IMR-90 (cell line): ENCODE measurements at regions not wholly inside any gene's neighbourhood (a gene's known extent, or its start where the extent isn't known, plus 50 kb on each side); places are given as distances from the start of the nearest gene placed in this dataset.

ENCODE experiments used
- ATAC-seq: fragments of 200-7000 bp; cut with Tn5 transposase; 2 replicates; pipeline ENCODE4 v1.9.1; 2020; ENCODE audit warnings: low read depth, mild to moderate bottlenecking, moderate library complexity
- BruUV-seq: library from RNA; stranded (reverse); fragments of 400-500 nt; replicated peaks from 2 replicates; lab custom pipeline; 2021; lab: Mats Ljungman, UMichigan
- CTCF ChIA-PET: fragments of 300-600 bp; formaldehyde crosslinking; extraction: SDS; loops from one replicate; lab custom pipeline; 2021; ENCODE audit warnings: antibody characterized with exemption; lab: Yijun Ruan, JAX
- POLR2A ChIA-PET: fragments of 300-600 bp; sonication (Branson Sonifier 250); formaldehyde crosslinking; loops from one replicate; lab custom pipeline; 2022; ENCODE audit warnings: antibody characterized with exemption; ENCODE audit not compliant: unreplicated experiment; lab: Charles Lee
- DNase-seq: peaks from one replicate; pipeline ENCODE4 v3.0.0; 2013
- H2AFZ ChIP-seq: replicated peaks from 2 replicates; pipeline ENCODE3; 2013; ENCODE audit warnings: low read length, mild to moderate bottlenecking; ENCODE audit not compliant: poor library complexity
- H2AK5ac ChIP-seq: 2 replicates; pipeline ENCODE4 v1.6.1; 2013; ENCODE audit warnings: low read depth, low read length, inconsistent platforms
- H2AK9ac ChIP-seq: replicated peaks from 2 replicates; pipeline ENCODE3; 2013; ENCODE audit warnings: mild to moderate bottlenecking, low read depth, low read length, moderate library complexity; ENCODE audit not compliant: poor library complexity
- H2BK120ac ChIP-seq: 2 replicates; pipeline ENCODE4 v1.6.1; 2013; ENCODE audit warnings: low read depth, low read length, inconsistent platforms
- H2BK15ac ChIP-seq: 3 replicates; pipeline ENCODE4 v1.6.1; 2013; ENCODE audit warnings: low read depth, low read length, inconsistent platforms
- H2BK20ac ChIP-seq: 2 replicates; pipeline ENCODE4 v1.6.1; 2013; ENCODE audit warnings: low read depth, mild to moderate bottlenecking, inconsistent platforms, low read length, moderate library complexity
- H2BK5ac ChIP-seq: 2 replicates; pipeline ENCODE4 v1.6.1; 2013; ENCODE audit warnings: mild to moderate bottlenecking, low read depth, low read length, inconsistent platforms; ENCODE audit not compliant: poor library complexity, severe bottlenecking
- H3K14ac ChIP-seq: replicated peaks from 2 replicates; pipeline ENCODE4 v1.6.1; 2013; ENCODE audit warnings: low read depth, low read length, inconsistent platforms
- H3K18ac ChIP-seq: 2 replicates; pipeline ENCODE4 v1.6.1; 2013; ENCODE audit warnings: low read depth, low read length, control low read depth
- H3K23ac ChIP-seq: 2 replicates; pipeline ENCODE4 v1.6.1; 2013; ENCODE audit warnings: low read depth, low read length, inconsistent platforms
- H3K27ac ChIP-seq: 2 replicates; pipeline ENCODE4 v1.5.1; 2013; ENCODE audit warnings: mild to moderate bottlenecking, control low read depth, low read length; ENCODE audit not compliant: insufficient read depth
- H3K27me3 ChIP-seq: 2 replicates; pipeline ENCODE4 v1.6.1; 2013; ENCODE audit warnings: low read length; ENCODE audit not compliant: control insufficient read depth, insufficient read depth
- H3K36me3 ChIP-seq: 2 replicates; pipeline ENCODE4 v1.6.1; 2013; ENCODE audit warnings: low read length, mixed read lengths; ENCODE audit not compliant: control insufficient read depth, insufficient read depth
- H3K4ac ChIP-seq: 2 replicates; pipeline ENCODE4 v1.6.1; 2013; ENCODE audit warnings: low read depth, low read length, inconsistent platforms
- H3K4me1 ChIP-seq: 2 replicates; pipeline ENCODE4 v1.6.1; 2013; ENCODE audit warnings: low read length, mixed read lengths; ENCODE audit not compliant: control insufficient read depth, insufficient read depth
- H3K4me2 ChIP-seq: 2 replicates; pipeline ENCODE4 v1.6.1; 2013; ENCODE audit warnings: low read depth, mild to moderate bottlenecking, control low read depth, low read length, moderate library complexity
- H3K4me3 ChIP-seq: 2 replicates; pipeline ENCODE4 v1.5.1; 2013; ENCODE audit warnings: low read depth, mild to moderate bottlenecking, control low read depth, low read length, moderate library complexity; ENCODE audit not compliant: insufficient read depth
- H3K56ac ChIP-seq: 2 replicates; pipeline ENCODE4 v1.6.1; 2013; ENCODE audit warnings: low read length, inconsistent platforms; ENCODE audit not compliant: insufficient read depth; ENCODE audit errors: extremely low read depth
- H3K79me1 ChIP-seq, 2 experiments: 2 replicates each; pipeline ENCODE4 v1.6.1; 2013; ENCODE audit warnings: low read length in 2 of 2, inconsistent platforms in 1 of 2, low read depth in 1 of 2
- H3K9ac ChIP-seq: 2 replicates; pipeline ENCODE4 v1.6.1; 2013; ENCODE audit warnings: low read depth, low read length, control low read depth
- H3K9me1 ChIP-seq: 2 replicates; pipeline ENCODE4 v1.6.1; 2013; ENCODE audit warnings: low read length, inconsistent platforms; ENCODE audit not compliant: insufficient read depth
- H3K9me3 ChIP-seq: 2 replicates; pipeline ENCODE4 v1.6.1; 2013; ENCODE audit warnings: low read length; ENCODE audit not compliant: control insufficient read depth, insufficient read depth
- H4K20me1 ChIP-seq: 2 replicates; pipeline ENCODE4 v1.6.1; 2013; ENCODE audit warnings: low read length, inconsistent platforms; ENCODE audit not compliant: insufficient read depth
- H4K5ac ChIP-seq: 2 replicates; pipeline ENCODE4 v1.6.1; 2013; ENCODE audit warnings: mild to moderate bottlenecking, low read depth, low read length, control low read depth
- H4K8ac ChIP-seq, 2 experiments: 2 replicates each; pipeline ENCODE4 v1.6.1; 2013; ENCODE audit warnings: low read depth in 2 of 2, low read length in 2 of 2, control low read depth in 1 of 2, inconsistent platforms in 1 of 2
- H4K91ac ChIP-seq: 2 replicates; pipeline ENCODE4 v1.6.1; 2013; ENCODE audit warnings: low read depth, low read length, inconsistent platforms; ENCODE audit not compliant: insufficient read depth
- MAZ ChIP-seq: IDR thresholded peaks from 2 replicates; pipeline ENCODE4 v1.6.1; 2012; ENCODE audit warnings: low read depth, mild to moderate bottlenecking, low read length, improper control_type of control experiment, moderate library complexity, borderline replicate concordance
- NFE2L2 ChIP-seq: fragments of 150-350 bp; IDR thresholded peaks from 2 replicates; pipeline ENCODE4 v1.6.1; 2016; ENCODE audit warnings: low read depth, mild to moderate bottlenecking, low read length
- POLR2A ChIP-seq: IDR thresholded peaks from 2 replicates; pipeline ENCODE4 v1.6.1; 2012; ENCODE audit warnings: mild to moderate bottlenecking, low read depth, low read length
- RAD21 ChIP-seq: IDR thresholded peaks from 2 replicates; pipeline ENCODE4 v1.6.1; 2012; ENCODE audit warnings: low read length, improper control_type of control experiment
- RCOR1 ChIP-seq: IDR thresholded peaks from 2 replicates; pipeline ENCODE4 v1.6.1; 2012; ENCODE audit warnings: mild to moderate bottlenecking, low read length, improper control_type of control experiment; ENCODE audit not compliant: insufficient replicate concordance
- RFX5 ChIP-seq: IDR thresholded peaks from 2 replicates; pipeline ENCODE4 v1.8.0; 2012; ENCODE audit warnings: low read depth, mild to moderate bottlenecking, low read length, moderate library complexity
- WGBS, 2 experiments: methylation state at CpG; one replicate each; pipeline versions ENCODE4 v1.1.5 to v1.1.7; 2013; ENCODE audit warnings: missing lambda C conversion rate in 2 of 2; ENCODE audit not compliant: insufficient read length in 1 of 2; ENCODE audit errors: extremely low coverage in 2 of 2; 5-methylcytosine and 5-hydroxymethylcytosine counted together
- dilution Hi-C: fragments of 300-500 bp; cut with HindIII; formaldehyde crosslinking; loops from one replicate; pipeline ENCODE4 v1.14.3; 2018; ENCODE audit warnings: low sequenced_read_pairs; ENCODE audit not compliant: unreplicated experiment
- in situ Hi-C: fragments of 300-500 bp; cut with MboI; formaldehyde crosslinking; loops from 3 replicates; pipeline ENCODE4 v1.14.3; 2019; ENCODE audit warnings: low sequenced_read_pairs, inconsistent platforms, mixed read lengths
- intact Hi-C: fragments of 100-400 bp; cut with micrococcal nuclease; formaldehyde crosslinking; loops from 2 replicates; pipeline ENCODE4 v1.10.0; 2022
- TF ChIP-seq, protein P1 (sequence below): fragments of 150-350 bp; IDR thresholded peaks from 2 replicates; pipeline ENCODE4 v1.6.1; 2016; ENCODE audit warnings: low read depth, mild to moderate bottlenecking, low read length, moderate library complexity, borderline replicate concordance

DNA sequence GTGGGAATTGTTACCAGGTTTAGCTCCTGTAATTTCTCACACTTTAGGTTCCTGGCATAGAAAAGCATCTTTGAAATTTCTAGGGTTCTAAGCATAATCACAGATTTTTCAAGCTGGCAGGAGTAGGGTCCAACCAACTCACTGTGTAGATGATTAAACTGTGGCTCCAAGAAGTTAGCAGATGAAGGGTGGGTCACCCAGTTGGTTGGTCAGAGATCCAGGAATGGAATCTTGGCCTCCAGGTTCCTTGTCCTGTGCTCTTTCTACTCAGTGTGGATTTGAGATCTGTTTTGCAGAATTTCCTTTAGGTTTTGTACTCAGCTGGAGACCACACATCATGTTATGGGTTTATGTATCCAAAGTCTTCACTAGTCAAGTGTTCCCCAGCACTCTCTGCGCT is 90.3 kb upstream of the MAML3 start:
- 100% methylated on average over 1 of the region's 1 CpG; no CpG with 5 or more reads in 1 of the 2 experiments for WGBS, 2 experiments
- no TSS peak for BruUV-seq
- H3K9me3 ChIP-seq = no peaks in the 10 kb centered on the region
- H3K9me1 ChIP-seq = peaks cover 8% of the 10 kb centered on the region
- no peak overlapping the region for H3K4me2 ChIP-seq
- no peak overlapping the region for H2BK5ac ChIP-seq
- H3K79me1 ChIP-seq = no peaks in the 10 kb centered on the region
- DNase-seq (no peak), ATAC-seq (no peak)
- no peak overlapping the region for H2AK5ac ChIP-seq
- TF ChIP-seq, protein P1, sequence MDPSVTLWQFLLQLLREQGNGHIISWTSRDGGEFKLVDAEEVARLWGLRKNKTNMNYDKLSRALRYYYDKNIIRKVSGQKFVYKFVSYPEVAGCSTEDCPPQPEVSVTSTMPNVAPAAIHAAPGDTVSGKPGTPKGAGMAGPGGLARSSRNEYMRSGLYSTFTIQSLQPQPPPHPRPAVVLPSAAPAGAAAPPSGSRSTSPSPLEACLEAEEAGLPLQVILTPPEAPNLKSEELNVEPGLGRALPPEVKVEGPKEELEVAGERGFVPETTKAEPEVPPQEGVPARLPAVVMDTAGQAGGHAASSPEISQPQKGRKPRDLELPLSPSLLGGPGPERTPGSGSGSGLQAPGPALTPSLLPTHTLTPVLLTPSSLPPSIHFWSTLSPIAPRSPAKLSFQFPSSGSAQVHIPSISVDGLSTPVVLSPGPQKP = no peak
- no peak for TF ChIP-seq RFX5
- no peak for TF ChIP-seq NFE2L2
- TF ChIP-seq MAZ = no peak
- TF ChIP-seq POLR2A = no peak
- no peak for TF ChIP-seq RCOR1
- no peak for TF ChIP-seq RAD21
- no peak overlapping the region for H4K5ac ChIP-seq
- H3K4me3 ChIP-seq = no peak overlapping the region
- no peak overlapping the region for H3K27ac ChIP-seq
- H3K4me1 ChIP-seq = no peaks in the 10 kb centered on the region
- no peak overlapping the region for H2BK120ac ChIP-seq
- dilution Hi-C loops (no loop called here), intact Hi-C loops (no loop called here), in situ Hi-C loops (no loop called here)
- no peak overlapping the region for H3K18ac ChIP-seq
- no peak overlapping the region for H4K91ac ChIP-seq
- H4K8ac ChIP-seq = no peak overlapping the region
- H2BK15ac ChIP-seq = no peak overlapping the region
- H3K36me3 ChIP-seq = no peaks in the 10 kb centered on the region
- no peaks in the 10 kb centered on the region for H3K27me3 ChIP-seq
- H2BK20ac ChIP-seq = no peak overlapping the region
- no peak overlapping the region for H2AFZ ChIP-seq
- no peak overlapping the region for H3K4ac ChIP-seq
- H2AK9ac ChIP-seq = no peak overlapping the region
- H3K9ac ChIP-seq = no peak overlapping the region
- H3K14ac ChIP-seq = no peak overlapping the region
- H4K20me1 ChIP-seq = no peaks in the 10 kb centered on the region
- POLR2A ChIA-PET = no interaction called here
- no peak overlapping the region for H3K56ac ChIP-seq
- H3K23ac ChIP-seq = 0 out of 2 replicates have a peak overlapping the region, but pooled peaks have one; percentile 3
- CTCF ChIA-PET = interaction anchor here (1.9 to 2.1 kb wide), 2 partner anchors 9 to 11 kb away, joined by 5 read pairs; no protein-coding TSS in a partner anchor
